ENCODE measurements at regions not wholly inside any gene's neighbourhood (a gene's known extent, or its start where the extent isn't known, plus 50 kb on each side); places are given as distances from the start of the nearest gene placed in this dataset.

DNA sequence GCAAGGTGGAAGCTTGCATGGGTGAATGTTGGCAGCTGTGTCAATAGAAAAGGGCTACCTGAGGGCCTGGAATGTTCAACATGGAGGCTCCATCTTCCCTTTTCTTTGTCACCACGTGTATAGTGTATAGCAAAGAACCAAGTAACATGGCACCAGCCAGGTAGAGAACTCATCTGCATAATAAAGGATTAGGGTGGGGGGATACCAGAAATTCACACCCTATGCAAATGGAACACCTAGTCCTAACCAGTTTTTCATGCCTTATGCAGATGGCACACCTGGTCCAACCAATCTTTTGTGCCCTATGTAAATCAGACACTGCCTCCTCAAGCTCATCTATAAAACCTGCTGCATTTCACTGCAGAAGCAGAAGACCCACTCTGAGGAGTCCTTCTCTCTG lies 169.6 kb upstream of the GLRA2 start:
- Histone ChIP-seq H3K4me2 (ENCODE audit: control insufficient read depth, insufficient read depth) (no peak overlapping the region), H3K4me1 (ENCODE audit: control insufficient read depth, insufficient read depth, low read length) (no peaks in the 10 kb centered on the region), H3K79me2 (ENCODE audit: control insufficient read depth, insufficient read depth, low read length) (no peaks in the 10 kb centered on the region), H3K36me3 (ENCODE audit: control insufficient read depth in 2 of 2, insufficient read depth in 2 of 2, low read length in 1 of 2) (no peaks in the 10 kb centered on the region), H3K4me3 (no peak overlapping the region), H2AFZ (ENCODE audit: control insufficient read depth, low read depth, low read length) (no peak overlapping the region), H3K9ac (ENCODE audit: control insufficient read depth, insufficient read depth, low read length) (no peak overlapping the region), H3K27ac (ENCODE audit: control insufficient read depth, insufficient read depth) (no peak overlapping the region), H3K9me3 (replicated peaks; ENCODE audit: control insufficient read depth, insufficient read depth, low read length) (no peaks in the 10 kb centered on the region), H3K27me3 (replicated peaks in 1 of 2; ENCODE audit: control insufficient read depth in 2 of 2, insufficient read depth in 2 of 2, low read length in 1 of 2) (no peaks in the 10 kb centered on the region), H4K20me1 (ENCODE audit: control insufficient read depth, insufficient read depth) (no peaks in the 10 kb centered on the region)
- in situ Hi-C loops (cut with MboI) = no loop called here
- RAD21 ChIA-PET (ENCODE audit: unreplicated experiment) = no interaction called here
- FAIRE-seq = no peak
- ATAC-seq = no peak
- SMC1A ChIA-PET (ENCODE audit: uncharacterized antibody, unreplicated experiment) = no interaction called here
- TF ChIP-seq IRF4 (IDR thresholded peaks at IDR 0.05; ENCODE audit: low read depth, low read length) = no peak
- no peak for TF ChIP-seq NFXL1 (IDR thresholded peaks at IDR 0.05; ENCODE audit: borderline replicate concordance)
- no peak for TF ChIP-seq TBL1XR1 (IDR thresholded peaks at IDR 0.05; ENCODE audit: low read depth, low read length)
- CTCF ChIA-PET = interaction anchor here (0.7 kb wide), 1 partner anchor 33 kb away, joined by 3 read pairs; no protein-coding TSS in a partner anchor
- no peak for DNase-seq (ENCODE audit: low read depth, low spot score)
- BruUV-seq (replicated peaks) = no TSS peak
- intact Hi-C loops (cut with micrococcal nuclease; ENCODE audit: unreplicated experiment) = no loop called here
- WGBS (ENCODE audit: insufficient coverage, insufficient replicate concordance, low lambda C conversion rate, missing lambda C conversion rate) = 0% methylated on average over 1 of the region's 1 CpG
- POLR2A ChIA-PET = no interaction called here

DNA sequence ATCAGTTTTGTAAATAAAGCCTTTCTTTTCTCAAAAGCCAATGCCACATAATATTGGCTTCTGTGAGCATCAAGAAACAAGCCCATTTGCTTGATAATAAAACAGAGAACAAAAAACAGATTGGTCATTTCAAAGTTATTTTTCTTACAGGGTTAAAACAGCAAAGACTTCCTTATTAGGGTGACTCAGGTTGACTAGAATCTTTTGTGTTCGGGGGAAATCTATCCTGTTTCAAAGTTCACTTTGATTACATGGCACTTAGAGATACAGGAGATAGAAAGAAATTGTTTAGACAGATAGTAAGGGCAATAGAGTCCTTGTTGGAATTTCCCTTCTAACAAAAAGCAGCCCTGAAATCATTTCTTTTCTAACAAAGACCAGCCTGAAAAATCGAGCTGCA lies 170.0 kb upstream of the GLRA2 start:
- CTCF ChIA-PET = no interaction called here
- intact Hi-C loops (cut with micrococcal nuclease; ENCODE audit: unreplicated experiment) (no loop called here), in situ Hi-C loops (cut with MboI) (no loop called here)
- Histone ChIP-seq H3K4me3 (no peak overlapping the region), H3K27ac (ENCODE audit: control insufficient read depth, insufficient read depth) (no peak overlapping the region), H3K9me3 (replicated peaks; ENCODE audit: control insufficient read depth, insufficient read depth, low read length) (no peaks in the 10 kb centered on the region), H3K79me2 (ENCODE audit: control insufficient read depth, insufficient read depth, low read length) (no peaks in the 10 kb centered on the region), H3K27me3 (replicated peaks in 1 of 2; ENCODE audit: control insufficient read depth in 2 of 2, insufficient read depth in 2 of 2, low read length in 1 of 2) (no peaks in the 10 kb centered on the region), H3K4me2 (ENCODE audit: control insufficient read depth, insufficient read depth) (no peak overlapping the region), H4K20me1 (ENCODE audit: control insufficient read depth, insufficient read depth) (no peaks in the 10 kb centered on the region), H3K9ac (ENCODE audit: control insufficient read depth, insufficient read depth, low read length) (no peak overlapping the region), H3K36me3 (ENCODE audit: control insufficient read depth in 2 of 2, insufficient read depth in 2 of 2, low read length in 1 of 2) (no peaks in the 10 kb centered on the region), H2AFZ (ENCODE audit: control insufficient read depth, low read depth, low read length) (no peak overlapping the region), H3K4me1 (ENCODE audit: control insufficient read depth, insufficient read depth, low read length) (no peaks in the 10 kb centered on the region)
- SMC1A ChIA-PET (ENCODE audit: uncharacterized antibody, unreplicated experiment) = no interaction called here
- RAD21 ChIA-PET (ENCODE audit: unreplicated experiment) = no interaction called here
- WGBS (ENCODE audit: insufficient coverage, insufficient replicate concordance, low lambda C conversion rate, missing lambda C conversion rate) = 2% methylated on average over 2 of the region's 2 CpGs
- DNase-seq (ENCODE audit: low read depth, low spot score) (no peak), FAIRE-seq (no peak), ATAC-seq (no peak)
- no TSS peak for BruUV-seq (replicated peaks)
- POLR2A ChIA-PET = no interaction called here
- TF ChIP-seq TCF7 (IDR thresholded peaks at IDR 0.05; ENCODE audit: borderline replicate concordance) (no peak), NFYB (IDR thresholded peaks at IDR 0.05; ENCODE audit: insufficient read depth, low read depth, low read length) (no peak), CBFB (IDR thresholded peaks at IDR 0.05; ENCODE audit: low read depth) (no peak), CREB1 (IDR thresholded peaks at IDR 0.05; ENCODE audit: low read depth) (no peak), MYC (IDR thresholded peaks at IDR 0.05; ENCODE audit: insufficient read depth, insufficient read length, insufficient replicate concordance, low read length, severe bottlenecking) (no peak), YY1 (IDR thresholded peaks at IDR 0.05; ENCODE audit: low read depth, low read length) (no peak), ZNF274 (IDR thresholded peaks at IDR 0.05; ENCODE audit: insufficient read depth, insufficient read length) (no peak), IRF4 (IDR thresholded peaks at IDR 0.05; ENCODE audit: low read depth, low read length) (no peak), IKZF1 (conservative IDR thresholded peaks at IDR 0.05) (no peak)
- TF ChIP-seq, protein P1, sequence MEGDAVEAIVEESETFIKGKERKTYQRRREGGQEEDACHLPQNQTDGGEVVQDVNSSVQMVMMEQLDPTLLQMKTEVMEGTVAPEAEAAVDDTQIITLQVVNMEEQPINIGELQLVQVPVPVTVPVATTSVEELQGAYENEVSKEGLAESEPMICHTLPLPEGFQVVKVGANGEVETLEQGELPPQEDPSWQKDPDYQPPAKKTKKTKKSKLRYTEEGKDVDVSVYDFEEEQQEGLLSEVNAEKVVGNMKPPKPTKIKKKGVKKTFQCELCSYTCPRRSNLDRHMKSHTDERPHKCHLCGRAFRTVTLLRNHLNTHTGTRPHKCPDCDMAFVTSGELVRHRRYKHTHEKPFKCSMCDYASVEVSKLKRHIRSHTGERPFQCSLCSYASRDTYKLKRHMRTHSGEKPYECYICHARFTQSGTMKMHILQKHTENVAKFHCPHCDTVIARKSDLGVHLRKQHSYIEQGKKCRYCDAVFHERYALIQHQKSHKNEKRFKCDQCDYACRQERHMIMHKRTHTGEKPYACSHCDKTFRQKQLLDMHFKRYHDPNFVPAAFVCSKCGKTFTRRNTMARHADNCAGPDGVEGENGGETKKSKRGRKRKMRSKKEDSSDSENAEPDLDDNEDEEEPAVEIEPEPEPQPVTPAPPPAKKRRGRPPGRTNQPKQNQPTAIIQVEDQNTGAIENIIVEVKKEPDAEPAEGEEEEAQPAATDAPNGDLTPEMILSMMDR (IDR thresholded peaks at IDR 0.05 in 2 of 3, conservative IDR thresholded peaks at IDR 0.05 in 1 of 3; ENCODE audit: control insufficient read depth in 2 of 3, extremely low read depth in 1 of 3, insufficient read depth in 1 of 3, low read depth in 3 of 3, low read length in 3 of 3) = no peak
- TF ChIP-seq, protein P2, sequence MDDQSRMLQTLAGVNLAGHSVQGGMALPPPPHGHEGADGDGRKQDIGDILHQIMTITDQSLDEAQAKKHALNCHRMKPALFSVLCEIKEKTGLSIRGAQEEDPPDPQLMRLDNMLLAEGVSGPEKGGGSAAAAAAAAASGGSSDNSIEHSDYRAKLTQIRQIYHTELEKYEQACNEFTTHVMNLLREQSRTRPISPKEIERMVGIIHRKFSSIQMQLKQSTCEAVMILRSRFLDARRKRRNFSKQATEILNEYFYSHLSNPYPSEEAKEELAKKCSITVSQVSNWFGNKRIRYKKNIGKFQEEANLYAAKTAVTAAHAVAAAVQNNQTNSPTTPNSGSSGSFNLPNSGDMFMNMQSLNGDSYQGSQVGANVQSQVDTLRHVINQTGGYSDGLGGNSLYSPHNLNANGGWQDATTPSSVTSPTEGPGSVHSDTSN (IDR thresholded peaks at IDR 0.05; ENCODE audit: insufficient replicate concordance, low read depth, low read length) = no peak
- TF ChIP-seq, protein P3, sequence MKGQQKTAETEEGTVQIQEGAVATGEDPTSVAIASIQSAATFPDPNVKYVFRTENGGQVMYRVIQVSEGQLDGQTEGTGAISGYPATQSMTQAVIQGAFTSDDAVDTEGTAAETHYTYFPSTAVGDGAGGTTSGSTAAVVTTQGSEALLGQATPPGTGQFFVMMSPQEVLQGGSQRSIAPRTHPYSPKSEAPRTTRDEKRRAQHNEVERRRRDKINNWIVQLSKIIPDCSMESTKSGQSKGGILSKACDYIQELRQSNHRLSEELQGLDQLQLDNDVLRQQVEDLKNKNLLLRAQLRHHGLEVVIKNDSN (IDR thresholded peaks at IDR 0.05; ENCODE audit: borderline replicate concordance, extremely low read length, insufficient read depth, low read depth, low read length) = no peak

All from GM12878 (cell line).